Testis (tissue), 2 donors: ENCODE measurements at regions not wholly inside any gene's neighbourhood (a gene's known extent, or its start where the extent isn't known, plus 50 kb on each side); places are given as distances from the start of the nearest gene placed in this dataset.
A peak's percentile ranks its signal among the peaks of the same experiment; 100 is the strongest.
"Not testable (repeated sequence)": the region's sequence is repeated elsewhere in the genome, so short reads cannot be mapped to it uniquely, and the experiment has no call there.

Experiments
- DNase-seq: peaks from one replicate; pipeline ENCODE4 v3.0.0-alpha.2; 2019
- H3K27ac ChIP-seq, 2 donors: fragments of 200-600 bp; sonication (generic); one replicate each; pipeline ENCODE4 v1.5.1; 2019
- H3K27me3 ChIP-seq: fragments of 200-600 bp; sonication (generic); one replicate; pipeline ENCODE4 v1.5.1; 2019
- H3K36me3 ChIP-seq: fragments of 200-600 bp; sonication (generic); one replicate; pipeline ENCODE4 v1.5.1; 2017; ENCODE audit warnings: low read depth; ENCODE audit errors: missing control alignments
- H3K4me1 ChIP-seq: fragments of 200-600 bp; sonication (generic); one replicate; pipeline ENCODE4 v1.5.1; 2019
- H3K4me3 ChIP-seq, 2 donors: fragments of 200-600 bp; sonication (generic); one replicate each; pipeline ENCODE4 v1.5.1; 2017 to 2019
- H3K9me3 ChIP-seq: fragments of 200-600 bp; sonication (generic); one replicate; pipeline ENCODE4 v1.5.1; 2017
- POLR2A ChIP-seq: fragments of 450-650 bp; IDR thresholded peaks from one replicate; pipeline ENCODE4 v1.6.1; 2017; ENCODE audit warnings: antibody characterized with exemption, mild to moderate bottlenecking, moderate library complexity
- WGBS, 2 donors: methylation state at CpG; one replicate each; pipeline ENCODE4 v1.1.5; 2018; 5-methylcytosine and 5-hydroxymethylcytosine counted together
- intact Hi-C: fragments of 100-400 bp; cut with DNase I; formaldehyde crosslinking; loops from one replicate; pipeline ENCODE4 v1.15.1; 2023; ENCODE audit warnings: low total_unique reads
- TF ChIP-seq, protein P1 (sequence below), 3 experiments: fragments of 450-650 bp in 2 of 3; fragments of 200-600 bp in 1 of 3; sonication (generic) in 1 of 3; IDR thresholded peaks; one replicate each; pipeline ENCODE4 v1.5.1; 2016 to 2019; ENCODE audit warnings: antibody characterized with exemption in 3 of 3, mild to moderate bottlenecking in 2 of 3, moderate library complexity in 1 of 3

DNA sequence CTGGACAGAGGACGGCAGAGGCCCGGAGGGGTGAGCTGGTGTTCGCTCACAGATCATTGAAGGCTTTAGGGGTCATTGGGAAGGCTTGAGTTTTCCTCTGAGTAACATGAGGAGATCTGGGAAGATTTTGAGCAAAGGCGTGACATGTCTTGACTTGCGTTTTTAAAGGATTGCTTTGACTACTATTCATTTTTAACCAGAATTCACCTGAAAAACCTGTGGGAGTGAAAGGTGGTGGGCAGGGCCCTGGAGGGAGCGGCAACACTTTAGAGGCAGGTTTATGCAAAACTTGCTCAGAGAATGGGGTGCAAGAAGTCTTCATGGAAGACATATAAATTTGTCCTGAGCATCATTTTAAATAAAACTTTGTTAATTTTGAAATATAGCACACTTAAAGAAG lies 72.2 kb upstream of the EEF1E1 start:
- no peak for TF ChIP-seq POLR2A
- TF ChIP-seq, protein P1, sequence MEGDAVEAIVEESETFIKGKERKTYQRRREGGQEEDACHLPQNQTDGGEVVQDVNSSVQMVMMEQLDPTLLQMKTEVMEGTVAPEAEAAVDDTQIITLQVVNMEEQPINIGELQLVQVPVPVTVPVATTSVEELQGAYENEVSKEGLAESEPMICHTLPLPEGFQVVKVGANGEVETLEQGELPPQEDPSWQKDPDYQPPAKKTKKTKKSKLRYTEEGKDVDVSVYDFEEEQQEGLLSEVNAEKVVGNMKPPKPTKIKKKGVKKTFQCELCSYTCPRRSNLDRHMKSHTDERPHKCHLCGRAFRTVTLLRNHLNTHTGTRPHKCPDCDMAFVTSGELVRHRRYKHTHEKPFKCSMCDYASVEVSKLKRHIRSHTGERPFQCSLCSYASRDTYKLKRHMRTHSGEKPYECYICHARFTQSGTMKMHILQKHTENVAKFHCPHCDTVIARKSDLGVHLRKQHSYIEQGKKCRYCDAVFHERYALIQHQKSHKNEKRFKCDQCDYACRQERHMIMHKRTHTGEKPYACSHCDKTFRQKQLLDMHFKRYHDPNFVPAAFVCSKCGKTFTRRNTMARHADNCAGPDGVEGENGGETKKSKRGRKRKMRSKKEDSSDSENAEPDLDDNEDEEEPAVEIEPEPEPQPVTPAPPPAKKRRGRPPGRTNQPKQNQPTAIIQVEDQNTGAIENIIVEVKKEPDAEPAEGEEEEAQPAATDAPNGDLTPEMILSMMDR (IDR thresholded peaks at IDR 0.05) = no peak
- 87 to 89% methylated on average over 6 of the region's 6 CpGs for WGBS, 2 donors
- DNase-seq = no peak
- no peak overlapping the region for H3K4me3 ChIP-seq
- H3K4me1 ChIP-seq = no peaks in the 10 kb centered on the region
- no peaks in the 10 kb centered on the region for H3K36me3 ChIP-seq
- H3K27ac ChIP-seq = no peak overlapping the region
- H3K27me3 ChIP-seq = no peaks in the 10 kb centered on the region
- intact Hi-C loops = no loop called here
- no peaks in the 10 kb centered on the region for H3K9me3 ChIP-seq

DNA sequence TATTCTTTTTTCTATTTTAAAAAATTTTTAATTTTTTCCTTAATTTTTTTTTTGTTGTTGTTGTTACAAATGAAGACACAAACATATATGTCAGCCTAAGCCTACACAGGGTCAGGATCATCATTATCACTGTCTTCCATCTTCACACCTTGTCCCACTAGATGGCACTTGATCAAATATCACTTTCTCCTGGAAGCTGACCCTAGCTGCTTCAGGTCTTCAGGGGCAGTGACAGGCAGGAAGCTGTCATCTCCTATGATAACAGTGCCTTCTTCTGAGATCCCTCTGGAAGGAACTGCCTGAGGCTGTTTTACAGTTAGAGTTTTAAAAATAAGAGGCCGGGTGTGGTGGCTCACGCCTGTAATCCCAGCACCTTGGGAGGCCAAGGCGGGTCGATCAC lies 70.2 kb upstream of the EEF1E1 start:
- DNase-seq = no peak
- WGBS, 2 donors = 96 to 100% methylated on average over 4 of the region's 4 CpGs
- Histone ChIP-seq H3K4me3 (no peak overlapping the region), H3K4me1 (no peaks in the 10 kb centered on the region), H3K27ac (no peak overlapping the region), H3K27me3 (no peaks in the 10 kb centered on the region), H3K36me3 (no peaks in the 10 kb centered on the region), H3K9me3 (no peaks in the 10 kb centered on the region)
- TF ChIP-seq, protein P1 (IDR thresholded peaks at IDR 0.05) = no peak
- TF ChIP-seq POLR2A = no peak
- intact Hi-C loops = no loop called here

DNA sequence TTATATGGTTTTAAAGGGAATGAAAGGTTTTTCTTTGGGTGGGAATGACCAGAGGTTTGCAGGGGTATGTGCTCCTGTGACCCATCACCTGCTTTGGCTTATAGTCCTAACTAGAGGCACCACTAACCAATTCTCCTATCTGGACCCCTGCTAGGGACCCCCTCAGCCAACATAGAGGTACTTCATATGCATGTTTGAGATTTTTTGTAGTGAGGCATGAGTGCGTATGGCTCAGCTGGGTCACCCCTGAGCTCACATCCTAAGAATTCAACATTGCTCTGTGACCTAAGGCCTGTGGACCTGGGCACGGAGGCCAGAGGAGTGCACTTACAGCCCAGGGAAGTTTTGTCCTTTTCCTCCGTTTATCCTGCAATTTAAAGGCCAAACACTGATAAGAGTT lies 68.4 kb upstream of the EEF1E1 start:
- H3K27me3 ChIP-seq = no peaks in the 10 kb centered on the region
- intact Hi-C loops = no loop called here
- H3K36me3 ChIP-seq = no peaks in the 10 kb centered on the region
- TF ChIP-seq, protein P1 (IDR thresholded peaks at IDR 0.05) = no peak
- no peak for TF ChIP-seq POLR2A
- whole genome bisulfite sequencing, 2 donors = 65 to 80% methylated on average over 3 of the region's 3 CpGs
- H3K4me3 ChIP-seq = no peak overlapping the region
- no peak for DNase-seq
- no peaks in the 10 kb centered on the region for H3K9me3 ChIP-seq
- no peaks in the 10 kb centered on the region for H3K4me1 ChIP-seq
- H3K27ac ChIP-seq = no peak overlapping the region

DNA sequence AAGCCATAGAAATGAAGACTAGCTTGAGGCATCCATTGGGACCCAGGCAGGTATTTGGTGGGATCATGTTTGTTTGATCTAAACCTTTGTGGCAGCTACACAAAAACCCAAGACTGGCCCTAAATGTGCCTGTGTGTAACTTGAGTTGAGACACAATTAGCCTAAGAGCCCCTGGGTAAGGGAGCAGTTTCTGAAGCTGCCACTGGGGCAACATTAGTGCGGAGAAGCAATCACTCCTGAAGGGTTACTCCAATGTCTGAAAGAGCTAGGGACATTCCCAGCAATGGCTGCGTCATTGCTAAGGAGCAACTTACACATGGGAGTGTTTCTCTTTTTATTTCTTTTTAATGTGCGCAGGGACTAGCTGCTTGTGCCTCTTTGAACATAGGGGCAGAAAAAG lies 67.9 kb upstream of the EEF1E1 start:
- H3K36me3 ChIP-seq = no peaks in the 10 kb centered on the region
- H3K4me3 ChIP-seq = no peak overlapping the region
- H3K27me3 ChIP-seq = no peaks in the 10 kb centered on the region
- DNase-seq = no peak
- intact Hi-C loops = no loop called here
- H3K9me3 ChIP-seq = no peaks in the 10 kb centered on the region
- H3K4me1 ChIP-seq = no peaks in the 10 kb centered on the region
- WGBS, 2 donors = 93% methylated on average over 3 of the region's 3 CpGs
- H3K27ac ChIP-seq = no peak overlapping the region
- TF ChIP-seq, protein P1 (IDR thresholded peaks at IDR 0.05) = no peak
- TF ChIP-seq POLR2A = no peak

DNA sequence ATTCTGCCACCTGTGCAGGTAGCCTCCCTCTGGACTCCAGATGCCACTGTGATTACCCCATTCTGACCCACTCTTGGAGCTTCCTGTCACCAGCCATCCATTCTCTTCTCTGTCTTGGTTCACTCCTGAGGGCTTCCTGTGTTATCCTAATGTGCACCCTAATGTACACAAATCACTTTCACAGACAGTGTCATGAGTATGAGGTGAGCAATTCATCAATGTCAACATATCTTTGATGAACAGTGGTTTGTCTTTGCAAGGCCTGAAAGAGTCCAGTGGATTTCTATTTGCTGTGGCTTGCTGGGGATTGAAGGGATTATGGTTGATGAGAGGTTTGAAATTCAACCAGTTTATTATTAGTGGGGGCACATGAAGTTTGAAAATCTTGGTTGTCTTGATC lies 63.8 kb upstream of the EEF1E1 start:
- TF ChIP-seq, protein P1 (IDR thresholded peaks at IDR 0.05) = no peak
- TF ChIP-seq POLR2A = no peak
- no peaks in the 10 kb centered on the region for H3K4me1 ChIP-seq
- DNase-seq = no peak

DNA sequence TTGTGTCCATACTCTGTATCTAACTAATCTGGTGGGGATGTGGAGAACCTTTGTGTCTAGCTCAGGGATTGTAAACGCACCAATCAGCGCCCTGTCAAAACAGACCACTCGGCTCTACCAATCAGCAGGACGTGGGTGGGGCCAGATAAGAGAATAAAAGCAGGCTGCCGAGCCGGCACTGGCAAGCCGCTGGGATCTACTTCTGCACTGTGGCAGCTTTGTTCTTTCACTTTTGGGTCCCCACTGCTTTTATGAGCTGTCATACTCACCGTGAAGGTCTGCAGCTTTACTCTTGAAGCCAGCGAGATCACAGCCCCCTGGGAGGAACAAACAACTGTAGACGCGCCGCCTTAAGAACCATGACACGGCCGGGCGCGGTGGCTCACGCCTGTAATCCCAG lies 62.7 kb upstream of the EEF1E1 start:
- WGBS, 2 donors = 69 to 79% methylated on average over 15 to 17 of the region's 17 CpGs
- not testable (repeated sequence) for H3K9me3 ChIP-seq

More for the DNA sequence above, 63.8 kb upstream of the EEF1E1 start:
- no peaks in the 10 kb centered on the region for H3K27me3 ChIP-seq
- no peak overlapping the region for H3K4me3 ChIP-seq
- no peaks in the 10 kb centered on the region for H3K36me3 ChIP-seq
- intact Hi-C loops = no loop called here
- H3K27ac ChIP-seq = no peak overlapping the region
- H3K9me3 ChIP-seq = no peaks in the 10 kb centered on the region

DNA sequence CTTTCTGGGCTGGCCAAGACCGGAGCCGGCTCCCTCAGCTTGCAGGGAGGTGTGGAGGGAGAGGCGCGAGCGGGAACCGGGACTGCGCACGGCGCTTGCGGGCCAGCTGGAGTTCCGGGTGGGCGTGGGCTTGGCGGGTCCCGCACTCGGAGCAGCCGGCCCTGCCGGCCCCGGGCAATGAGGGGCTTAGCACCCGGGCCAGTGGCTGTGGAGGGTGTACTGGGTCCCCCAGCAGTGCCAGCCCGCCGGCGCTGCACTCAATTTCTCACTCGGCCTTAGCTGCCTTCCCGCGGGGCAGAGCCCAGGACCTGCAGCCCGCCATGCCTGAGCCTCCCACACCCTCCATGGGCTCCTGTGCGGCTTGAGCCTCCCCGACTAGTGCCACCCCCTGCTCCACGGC lies 61.9 kb upstream of the EEF1E1 start:
- H3K36me3 ChIP-seq, DNase-seq, H3K4me1 ChIP-seq, H3K27ac ChIP-seq, H3K27me3 ChIP-seq, H3K9me3 ChIP-seq, intact Hi-C loops: not testable (repeated sequence)
- 78% methylated on average over 24 of the region's 29 CpGs; no CpG with 5 or more reads in 1 of the 2 donors for WGBS, 2 donors
- H3K4me3 ChIP-seq = peak overlapping the region; percentile 29 to 38

More for the DNA sequence above, 62.7 kb upstream of the EEF1E1 start:
- H3K27ac ChIP-seq, H3K4me1 ChIP-seq, intact Hi-C loops, H3K36me3 ChIP-seq, H3K27me3 ChIP-seq: not testable (repeated sequence)
- DNase-seq = peak; percentile 58
- peak overlapping the region in 1 of 2 donors; percentile 38 for H3K4me3 ChIP-seq
